NOMO-1 treated with dmso at 0.1 percent for 144 hours (cell line): ENCODE measurements at regions not wholly inside any gene's neighbourhood (a gene's known extent, or its start where the extent isn't known, plus 50 kb on each side); places are given as distances from the start of the nearest gene placed in this dataset.
"Not testable (repeated sequence)": the region's sequence is repeated elsewhere in the genome, so short reads cannot be mapped to it uniquely, and the experiment has no call there.

ENCODE experiments used
- DNase-seq: peaks from one replicate; lab custom pipeline; 2025; ENCODE audit not compliant: unreplicated experiment; lab: John Stamatoyannopoulos, UW

DNA sequence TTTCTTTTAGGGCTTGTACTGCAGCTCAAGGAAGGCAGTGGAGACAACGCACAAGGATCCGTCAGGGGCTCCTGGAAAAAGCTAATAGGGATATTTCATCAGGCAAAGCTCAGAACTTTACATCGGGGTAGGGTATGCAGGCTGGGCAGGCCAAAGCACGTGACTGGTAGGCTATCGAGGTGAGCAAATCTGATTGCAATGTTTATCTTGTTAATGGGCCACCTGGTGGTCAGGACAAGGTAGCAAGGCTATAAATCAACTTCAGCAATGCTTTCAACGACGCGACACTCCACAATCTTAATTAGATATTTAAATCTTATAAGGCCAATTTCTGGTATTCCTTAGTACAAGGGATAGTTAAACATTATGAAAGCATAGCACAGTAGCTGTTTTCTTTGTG, 1302.8 kb upstream of the EYS start:
- no peak for DNase-seq

- DNase-seq: no peak
Observed at GRCh38 chr6:67003844-67004243, 1296.8 kb upstream of the EYS start.

GRCh38 chr6:67000121-67000520, 1293.1 kb upstream of the EYS start:
- DNase-seq: no peak

- not testable (repeated sequence) for DNase-seq
Observed at GRCh38 chr6:66997579-66997978, 1290.6 kb upstream of the EYS start.

DNA sequence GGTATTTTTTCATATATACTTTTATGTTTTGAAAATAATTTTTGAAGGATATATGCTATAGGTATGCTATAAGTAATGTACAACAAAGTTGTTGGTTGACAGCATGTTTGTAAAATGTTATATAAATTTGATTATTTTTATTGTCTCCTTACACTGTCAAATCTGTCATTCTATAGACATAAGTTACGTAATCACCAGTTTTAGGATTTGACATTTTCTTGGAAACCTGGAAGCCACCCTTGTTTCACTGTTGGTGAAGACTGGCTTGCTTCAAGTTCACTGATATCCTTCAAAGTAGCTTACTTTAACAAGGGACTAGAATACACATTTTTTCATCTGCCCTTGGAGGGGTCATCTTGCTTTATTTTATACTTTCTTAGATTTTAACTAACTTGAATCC, 1288.6 kb upstream of the EYS start:
- DNase-seq: no peak

DNA sequence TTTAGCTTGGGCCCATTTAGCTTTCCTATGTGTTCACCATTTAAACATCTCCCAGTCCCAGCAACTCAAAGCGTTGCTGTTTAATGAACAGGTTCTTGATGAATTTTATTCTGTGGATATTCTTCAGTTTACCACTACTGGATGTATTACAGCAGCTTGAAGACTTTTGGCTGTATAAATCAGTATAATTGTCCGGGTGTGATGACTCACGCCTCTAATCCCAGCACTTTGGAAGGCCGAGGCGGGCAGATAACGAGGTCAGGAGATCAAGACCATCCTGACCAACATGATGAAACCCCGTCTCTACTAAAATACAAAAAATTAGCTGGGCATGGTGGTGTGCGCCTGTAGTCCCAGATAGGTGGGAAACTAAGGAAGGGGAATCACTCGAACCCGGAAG, 1286.7 kb upstream of the EYS start:
- DNase-seq: not testable (repeated sequence)

GRCh38 chr6:66993272-66993671, 1286.2 kb upstream of the EYS start:
- DNase-seq: no peak

DNA sequence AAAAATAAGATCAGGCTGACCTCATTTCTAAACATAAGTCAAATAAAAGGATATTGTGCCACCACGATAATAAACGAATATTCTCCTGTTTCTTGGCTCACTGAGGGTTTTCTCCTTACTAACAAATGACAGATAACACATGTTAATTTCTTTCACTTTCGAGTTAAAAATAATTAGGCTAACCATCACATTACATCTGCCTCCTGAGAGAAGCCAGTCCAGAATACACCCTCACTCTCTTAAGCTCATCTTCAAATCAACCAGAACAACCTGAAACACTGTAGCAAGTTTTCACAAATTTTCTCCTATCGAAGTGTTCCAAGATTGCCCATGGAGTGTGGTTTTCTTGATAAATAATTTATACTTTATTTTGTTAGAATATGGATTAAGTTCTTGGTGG, 1285.6 kb upstream of the EYS start:
- no peak for DNase-seq

- DNase-seq: no peak
Observed at GRCh38 chr6:66986940-66987339, 1279.9 kb upstream of the EYS start.

- no peak for DNase-seq
Observed at GRCh38 chr6:66985816-66986215, 1278.8 kb upstream of the EYS start.

DNA sequence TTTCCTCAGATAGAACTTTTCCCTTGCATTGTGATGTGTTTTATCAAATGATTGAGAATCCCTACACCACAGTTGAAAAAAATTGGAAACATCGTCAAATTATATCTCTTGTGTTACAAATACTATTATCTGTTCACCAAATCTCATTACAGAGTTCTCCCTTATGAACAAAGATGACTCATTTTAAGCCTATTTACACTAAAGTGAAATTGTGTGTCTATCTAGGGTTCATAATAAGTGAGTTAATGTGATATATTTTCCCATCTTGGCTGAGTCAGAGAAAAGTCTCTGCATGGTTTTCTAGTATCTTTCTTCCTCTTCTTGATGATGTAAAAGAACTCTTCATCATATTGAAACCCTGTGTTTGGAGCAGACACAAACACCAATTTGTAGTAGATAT, 1263.3 kb upstream of the EYS start:
- DNase-seq: no peak

DNA sequence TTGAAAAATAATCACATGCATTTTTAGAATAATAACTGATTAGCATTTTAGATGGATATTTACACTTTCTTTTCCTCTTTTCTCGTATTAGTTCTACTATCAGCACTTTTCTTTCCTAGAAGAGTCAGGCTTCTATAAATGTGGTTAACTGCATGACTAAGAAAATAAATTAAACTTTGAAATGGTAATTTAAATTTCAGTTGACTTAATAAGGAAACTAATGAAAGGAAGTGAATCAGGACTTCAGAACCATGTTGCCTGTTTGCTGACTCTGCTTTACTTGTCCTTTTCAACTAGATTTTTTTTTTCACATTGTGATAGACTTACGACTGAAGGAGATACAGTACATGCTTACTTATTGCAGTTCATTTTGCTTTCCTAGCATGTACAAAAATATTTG, 1258.2 kb upstream of the EYS start:
- DNase-seq: no peak

DNA sequence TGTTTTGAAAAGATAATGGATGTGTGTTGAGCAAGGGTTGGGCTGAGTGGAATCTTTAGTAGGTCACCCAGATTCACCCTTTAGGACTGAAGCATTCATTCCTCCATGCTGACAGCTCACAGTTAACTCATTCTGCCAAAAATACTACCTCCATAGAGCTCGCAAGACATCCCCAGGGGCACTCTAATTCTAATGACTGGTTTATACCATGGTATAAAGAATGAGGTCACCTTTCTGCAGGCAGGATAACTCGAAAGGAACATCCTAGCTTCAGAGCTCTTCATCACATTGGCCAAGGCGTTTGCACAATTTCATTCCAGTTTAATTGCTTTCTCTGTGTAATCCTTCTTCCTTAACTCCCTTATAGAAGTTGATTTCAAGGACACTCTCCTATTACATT, 1257.2 kb upstream of the EYS start:
- DNase-seq: no peak

DNA sequence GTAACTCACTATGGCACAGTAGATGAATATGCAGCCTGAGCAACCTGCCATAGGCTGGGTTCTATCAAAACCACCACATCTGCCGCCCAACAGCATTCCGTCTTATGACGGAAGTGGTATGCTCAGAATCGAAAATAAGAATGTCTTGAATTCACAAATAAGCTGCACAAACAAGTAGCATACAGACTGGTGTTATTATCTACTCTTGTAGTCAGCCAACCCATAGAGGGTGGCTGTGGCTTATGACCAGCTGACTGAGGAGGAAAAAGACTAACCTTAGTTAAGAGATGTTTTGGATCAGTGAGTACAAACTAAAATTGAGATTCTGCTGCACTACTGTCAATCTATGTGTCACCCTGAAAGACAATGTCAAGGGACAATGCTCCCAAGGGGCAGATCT, 1255.1 kb upstream of the EYS start:
- no peak for DNase-seq

DNA sequence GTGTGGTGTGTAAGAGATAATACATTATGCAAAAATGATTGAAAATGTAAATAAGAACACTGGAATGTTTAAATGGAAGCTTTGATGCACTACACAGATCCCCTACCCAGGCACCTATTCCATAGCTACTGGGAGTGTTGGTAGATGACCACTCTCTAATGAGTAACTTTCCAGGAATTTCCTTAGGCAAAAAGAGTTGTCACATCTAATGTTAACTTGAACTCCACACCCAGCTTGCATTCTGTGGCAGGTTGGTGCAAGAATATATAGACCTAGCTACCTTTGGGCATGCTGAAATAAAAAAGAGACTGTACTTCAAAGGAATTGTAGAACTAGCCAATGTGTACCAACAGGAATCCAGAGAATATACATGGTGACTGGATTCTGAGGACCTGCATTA, 1254.2 kb upstream of the EYS start:
- no peak for DNase-seq

DNA sequence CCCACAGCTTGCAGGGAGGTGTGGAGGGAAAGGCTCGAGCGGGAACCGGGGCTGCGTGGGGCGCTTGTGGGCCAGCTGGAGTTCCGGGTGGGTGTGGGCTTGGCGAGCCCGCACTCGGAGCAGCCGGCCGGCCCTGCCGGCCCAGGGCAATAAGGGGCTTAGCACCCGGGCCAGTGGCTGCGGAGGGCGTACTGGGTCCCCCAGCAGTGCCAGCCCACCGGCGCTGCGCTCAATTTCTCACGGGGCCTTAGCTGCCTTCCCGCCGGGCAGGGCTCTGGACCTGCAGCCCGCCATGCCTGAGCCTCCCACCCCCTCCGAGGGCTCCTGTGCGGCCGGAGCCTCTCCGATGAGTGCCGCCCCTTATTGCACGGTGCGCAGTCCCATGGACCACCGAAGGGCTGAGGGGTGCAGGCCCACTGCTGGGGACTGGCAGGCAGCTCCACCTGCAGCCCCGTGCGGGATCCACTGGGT, 1242.2 kb upstream of the EYS start:
- DNase-seq: no peak

DNA sequence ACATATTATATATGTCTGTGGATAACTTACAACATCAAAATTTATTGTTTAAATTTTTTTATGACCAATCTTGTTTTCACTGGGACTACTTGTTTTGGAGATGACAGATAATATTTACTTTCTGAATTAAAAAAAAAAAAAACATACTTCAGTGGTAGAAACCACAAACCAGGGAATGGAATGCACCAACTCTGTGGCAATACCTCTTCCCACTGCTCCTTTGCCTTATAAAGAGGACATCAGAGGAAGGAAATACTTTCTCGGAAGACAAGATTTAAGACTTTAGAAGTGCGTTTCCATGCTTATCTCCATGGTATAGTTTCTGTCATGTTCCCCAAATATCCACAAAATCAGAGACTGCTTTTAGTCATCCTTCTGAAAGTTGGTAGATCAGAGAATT, 1241.1 kb upstream of the EYS start:
- DNase-seq: no peak

- no peak for DNase-seq
Observed at GRCh38 chr6:66940003-66940402, 1233.0 kb upstream of the EYS start.

GRCh38 chr6:66937180-66937579, 1230.2 kb upstream of the EYS start:
- DNase-seq: no peak

DNA sequence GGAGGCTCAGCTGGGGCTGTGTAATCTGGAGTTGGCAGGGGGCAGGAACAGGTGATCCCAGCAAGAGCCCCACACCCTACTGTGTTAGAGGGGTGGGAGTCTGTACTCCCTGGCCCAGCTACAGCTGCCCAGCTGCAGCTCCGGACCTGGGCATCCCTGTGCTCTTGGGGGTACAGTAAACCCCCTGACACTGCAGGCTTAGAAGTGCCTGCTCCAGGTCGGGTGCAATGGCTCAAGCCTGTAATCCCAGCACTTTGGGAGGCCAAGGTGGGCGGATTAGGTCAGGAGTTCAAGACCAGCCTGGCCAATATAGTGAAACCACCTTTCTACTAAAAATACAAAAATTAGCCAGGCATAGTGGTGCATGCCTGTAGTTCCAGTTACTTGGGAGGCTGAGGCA, 1228.6 kb upstream of the EYS start:
- DNase-seq: no peak

GRCh38 chr6:66931787-66932186, 1224.8 kb upstream of the EYS start:
- no peak for DNase-seq

DNA sequence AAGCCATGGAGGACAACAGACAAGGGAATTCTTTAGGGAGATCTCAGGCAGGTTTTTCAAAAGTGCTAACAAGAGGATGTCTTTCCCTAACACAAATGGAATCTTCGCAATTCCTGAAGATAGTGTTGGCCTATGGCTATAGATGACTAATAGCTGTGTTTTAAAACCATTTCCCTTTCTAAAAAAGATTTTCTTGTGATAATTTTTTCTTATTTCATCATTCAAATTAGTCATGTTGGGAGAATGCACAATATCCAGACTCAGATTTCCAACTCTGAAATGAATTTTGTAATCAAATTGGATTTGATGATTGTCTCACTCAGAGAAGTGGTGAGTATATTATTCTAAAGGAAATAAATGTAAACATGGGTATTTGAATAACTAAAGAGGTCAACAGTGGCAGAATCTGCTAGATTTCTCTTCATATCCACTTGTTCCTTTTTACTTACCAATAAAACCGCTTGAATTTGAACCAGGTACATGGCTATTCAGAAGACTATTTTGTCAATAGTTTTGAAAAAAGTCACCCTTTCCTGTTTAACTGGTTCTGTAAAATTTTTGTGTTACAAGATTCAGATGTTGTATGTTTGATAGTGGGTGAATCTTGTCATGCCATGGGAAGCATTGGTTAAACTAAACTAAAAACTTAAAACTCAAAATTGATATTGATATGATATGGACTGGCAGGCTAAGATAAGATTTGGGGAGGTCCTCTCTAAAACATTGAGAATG, 1223.7 kb upstream of the EYS start:
- DNase-seq: no peak

GRCh38 chr6:66926060-66926459, 1219.0 kb upstream of the EYS start:
- DNase-seq: no peak
